ENCODE measurements at regions not wholly inside any gene's neighbourhood (a gene's known extent, or its start where the extent isn't known, plus 50 kb on each side); places are given as distances from the start of the nearest gene placed in this dataset.

DNA sequence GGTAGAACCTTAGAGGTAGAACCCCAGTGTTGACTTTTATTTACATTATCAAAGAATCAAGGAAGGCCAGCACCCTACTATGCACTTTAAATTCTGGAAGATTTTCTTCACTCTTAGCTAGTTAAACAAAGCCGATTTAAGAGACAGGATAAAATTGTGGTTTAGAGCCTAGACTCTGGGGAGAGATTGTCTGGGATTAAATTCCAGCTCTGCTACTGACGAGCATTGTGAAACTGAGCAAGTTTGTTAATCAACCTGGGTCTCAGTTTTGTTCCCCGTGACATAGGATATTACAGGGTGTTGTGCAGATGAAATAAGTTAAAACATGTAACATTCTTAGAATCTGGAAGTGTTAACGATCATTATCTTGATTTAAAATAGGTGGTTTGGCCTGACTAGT, 83.5 kb downstream of the FEM1C start:
- TF ChIP-seq CREB1 (IDR thresholded peaks at IDR 0.05; ENCODE audit: low read depth) (no peak), TCF12 (IDR thresholded peaks at IDR 0.05; ENCODE audit: low read depth) (no peak), CEBPB (IDR thresholded peaks at IDR 0.05) (no peak), EP300 (IDR thresholded peaks at IDR 0.05; ENCODE audit: borderline replicate concordance) (no peak), TEAD4 (IDR thresholded peaks at IDR 0.05) (no peak), NFIC (IDR thresholded peaks at IDR 0.05) (no peak), FOXM1 (IDR thresholded peaks at IDR 0.05; ENCODE audit: borderline replicate concordance, low read depth) (no peak), TAF1 (IDR thresholded peaks at IDR 0.05; ENCODE audit: low read depth) (no peak), YY1 (IDR thresholded peaks at IDR 0.05; ENCODE audit: low read depth) (no peak), EGR1 (IDR thresholded peaks at IDR 0.05) (no peak), ZBTB7A (IDR thresholded peaks at IDR 0.05; ENCODE audit: low read depth) (no peak), RAD21 (IDR thresholded peaks at IDR 0.05; ENCODE audit: low read depth) (no peak)
- TF ChIP-seq, protein P1, sequence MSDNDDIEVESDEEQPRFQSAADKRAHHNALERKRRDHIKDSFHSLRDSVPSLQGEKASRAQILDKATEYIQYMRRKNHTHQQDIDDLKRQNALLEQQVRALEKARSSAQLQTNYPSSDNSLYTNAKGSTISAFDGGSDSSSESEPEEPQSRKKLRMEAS (IDR thresholded peaks at IDR 0.05), result no peak
- TF ChIP-seq, protein P2, sequence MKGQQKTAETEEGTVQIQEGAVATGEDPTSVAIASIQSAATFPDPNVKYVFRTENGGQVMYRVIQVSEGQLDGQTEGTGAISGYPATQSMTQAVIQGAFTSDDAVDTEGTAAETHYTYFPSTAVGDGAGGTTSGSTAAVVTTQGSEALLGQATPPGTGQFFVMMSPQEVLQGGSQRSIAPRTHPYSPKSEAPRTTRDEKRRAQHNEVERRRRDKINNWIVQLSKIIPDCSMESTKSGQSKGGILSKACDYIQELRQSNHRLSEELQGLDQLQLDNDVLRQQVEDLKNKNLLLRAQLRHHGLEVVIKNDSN (IDR thresholded peaks at IDR 0.05), result no peak
- TF ChIP-seq, protein P3, sequence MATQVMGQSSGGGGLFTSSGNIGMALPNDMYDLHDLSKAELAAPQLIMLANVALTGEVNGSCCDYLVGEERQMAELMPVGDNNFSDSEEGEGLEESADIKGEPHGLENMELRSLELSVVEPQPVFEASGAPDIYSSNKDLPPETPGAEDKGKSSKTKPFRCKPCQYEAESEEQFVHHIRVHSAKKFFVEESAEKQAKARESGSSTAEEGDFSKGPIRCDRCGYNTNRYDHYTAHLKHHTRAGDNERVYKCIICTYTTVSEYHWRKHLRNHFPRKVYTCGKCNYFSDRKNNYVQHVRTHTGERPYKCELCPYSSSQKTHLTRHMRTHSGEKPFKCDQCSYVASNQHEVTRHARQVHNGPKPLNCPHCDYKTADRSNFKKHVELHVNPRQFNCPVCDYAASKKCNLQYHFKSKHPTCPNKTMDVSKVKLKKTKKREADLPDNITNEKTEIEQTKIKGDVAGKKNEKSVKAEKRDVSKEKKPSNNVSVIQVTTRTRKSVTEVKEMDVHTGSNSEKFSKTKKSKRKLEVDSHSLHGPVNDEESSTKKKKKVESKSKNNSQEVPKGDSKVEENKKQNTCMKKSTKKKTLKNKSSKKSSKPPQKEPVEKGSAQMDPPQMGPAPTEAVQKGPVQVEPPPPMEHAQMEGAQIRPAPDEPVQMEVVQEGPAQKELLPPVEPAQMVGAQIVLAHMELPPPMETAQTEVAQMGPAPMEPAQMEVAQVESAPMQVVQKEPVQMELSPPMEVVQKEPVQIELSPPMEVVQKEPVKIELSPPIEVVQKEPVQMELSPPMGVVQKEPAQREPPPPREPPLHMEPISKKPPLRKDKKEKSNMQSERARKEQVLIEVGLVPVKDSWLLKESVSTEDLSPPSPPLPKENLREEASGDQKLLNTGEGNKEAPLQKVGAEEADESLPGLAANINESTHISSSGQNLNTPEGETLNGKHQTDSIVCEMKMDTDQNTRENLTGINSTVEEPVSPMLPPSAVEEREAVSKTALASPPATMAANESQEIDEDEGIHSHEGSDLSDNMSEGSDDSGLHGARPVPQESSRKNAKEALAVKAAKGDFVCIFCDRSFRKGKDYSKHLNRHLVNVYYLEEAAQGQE (IDR thresholded peaks at IDR 0.05; ENCODE audit: low read depth), result no peak

DNA sequence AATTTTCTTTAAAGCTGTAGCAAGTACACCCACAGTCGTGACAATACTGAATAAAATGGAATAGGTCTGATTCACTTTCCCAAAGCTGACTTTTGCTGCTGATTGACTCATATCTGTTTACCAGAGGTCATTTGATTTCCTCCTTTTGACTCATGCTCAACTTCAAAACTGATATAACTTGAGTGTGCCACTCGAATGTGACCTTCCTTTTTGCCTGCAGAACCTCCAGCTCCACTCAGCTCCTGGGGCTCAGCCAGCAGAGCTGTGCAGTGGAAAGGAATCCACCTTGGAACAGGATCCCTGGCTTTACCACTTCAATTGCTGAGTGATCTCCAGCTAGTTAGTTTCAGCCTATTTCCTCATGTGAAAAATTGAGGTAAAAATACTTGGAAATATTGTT, 84.1 kb downstream of the FEM1C start:
- TF ChIP-seq CREB1 (IDR thresholded peaks at IDR 0.05; ENCODE audit: low read depth) (no peak), YY1 (IDR thresholded peaks at IDR 0.05; ENCODE audit: low read depth) (no peak), RAD21 (IDR thresholded peaks at IDR 0.05; ENCODE audit: low read depth) (no peak), TEAD4 (IDR thresholded peaks at IDR 0.05) (no peak), ZBTB7A (IDR thresholded peaks at IDR 0.05; ENCODE audit: low read depth) (no peak), NFIC (IDR thresholded peaks at IDR 0.05) (no peak), EGR1 (IDR thresholded peaks at IDR 0.05) (no peak), TCF12 (IDR thresholded peaks at IDR 0.05; ENCODE audit: low read depth) (no peak), EP300 (IDR thresholded peaks at IDR 0.05; ENCODE audit: borderline replicate concordance) (no peak), FOXM1 (IDR thresholded peaks at IDR 0.05; ENCODE audit: borderline replicate concordance, low read depth) (no peak), CEBPB (IDR thresholded peaks at IDR 0.05) (no peak), TAF1 (IDR thresholded peaks at IDR 0.05; ENCODE audit: low read depth) (no peak)
- TF ChIP-seq, protein P3 (IDR thresholded peaks at IDR 0.05; ENCODE audit: low read depth), result no peak
- TF ChIP-seq, protein P1 (IDR thresholded peaks at IDR 0.05), result no peak
- TF ChIP-seq, protein P2 (IDR thresholded peaks at IDR 0.05), result no peak

DNA sequence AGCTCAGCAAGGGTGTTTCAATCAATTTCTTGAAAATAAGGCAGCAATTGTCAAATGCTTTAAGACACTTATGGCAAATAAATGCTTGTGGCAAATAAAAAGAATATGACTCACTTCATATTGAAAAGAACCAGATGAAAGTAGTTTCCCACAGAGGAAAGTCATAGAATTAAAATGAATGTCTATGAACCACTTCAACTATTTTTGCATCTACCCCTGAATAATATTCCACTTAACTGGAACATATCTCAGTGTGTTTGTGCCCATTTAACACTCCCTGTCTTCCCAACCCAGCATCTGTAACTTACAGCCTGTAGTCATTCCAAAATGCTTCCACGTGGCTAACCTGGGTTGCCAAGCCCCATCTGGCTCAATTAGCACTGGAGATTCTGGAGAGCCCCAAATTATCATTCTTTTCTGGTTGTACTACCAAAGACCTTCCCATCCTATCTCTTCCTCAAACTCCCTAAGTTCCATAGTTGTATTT, 84.7 kb downstream of the FEM1C start:
- TF ChIP-seq TCF12 (IDR thresholded peaks at IDR 0.05; ENCODE audit: low read depth), result no peak
- TF ChIP-seq YY1 (IDR thresholded peaks at IDR 0.05; ENCODE audit: low read depth), result no peak
- no peak for TF ChIP-seq TEAD4 (IDR thresholded peaks at IDR 0.05)
- TF ChIP-seq, protein P2 (IDR thresholded peaks at IDR 0.05), result no peak
- TF ChIP-seq NFIC (IDR thresholded peaks at IDR 0.05), result no peak
- TF ChIP-seq, protein P3 (IDR thresholded peaks at IDR 0.05; ENCODE audit: low read depth), result no peak
- TF ChIP-seq, protein P1 (IDR thresholded peaks at IDR 0.05), result no peak
- TF ChIP-seq ZBTB7A (IDR thresholded peaks at IDR 0.05; ENCODE audit: low read depth), result no peak
- no peak for TF ChIP-seq TAF1 (IDR thresholded peaks at IDR 0.05; ENCODE audit: low read depth)
- TF ChIP-seq EGR1 (IDR thresholded peaks at IDR 0.05), result no peak

DNA sequence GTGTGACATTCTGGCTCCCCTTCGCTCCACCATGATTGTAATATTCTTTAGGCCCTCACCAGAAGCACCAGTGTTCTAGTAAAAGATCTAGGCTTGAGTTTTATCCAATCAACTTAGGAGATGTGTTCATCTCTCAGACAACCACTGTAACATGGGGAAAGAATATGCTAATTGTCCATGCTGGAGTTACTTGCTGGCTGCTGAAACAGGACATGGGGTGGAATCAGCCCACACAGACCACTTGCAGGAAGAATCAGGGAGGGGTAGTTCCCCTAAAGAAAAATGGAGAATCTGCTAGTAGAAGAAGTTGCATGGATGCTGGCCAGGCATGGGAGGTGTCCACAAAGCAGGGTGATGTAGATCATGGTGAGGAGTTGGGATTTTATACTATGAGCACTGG, 86.2 kb downstream of the FEM1C start:
- TF ChIP-seq CREB1 (IDR thresholded peaks at IDR 0.05; ENCODE audit: low read depth) (no peak), TAF1 (IDR thresholded peaks at IDR 0.05; ENCODE audit: low read depth) (no peak), CEBPB (IDR thresholded peaks at IDR 0.05) (no peak), RAD21 (IDR thresholded peaks at IDR 0.05; ENCODE audit: low read depth) (no peak), FOXM1 (IDR thresholded peaks at IDR 0.05; ENCODE audit: borderline replicate concordance, low read depth) (no peak), EP300 (IDR thresholded peaks at IDR 0.05; ENCODE audit: borderline replicate concordance) (no peak), EGR1 (IDR thresholded peaks at IDR 0.05) (no peak), YY1 (IDR thresholded peaks at IDR 0.05; ENCODE audit: low read depth) (no peak)
- TF ChIP-seq, protein P3 (IDR thresholded peaks at IDR 0.05; ENCODE audit: low read depth), result no peak
- TF ChIP-seq, protein P2 (IDR thresholded peaks at IDR 0.05), result no peak

All from Ishikawa (cell line).